Hematopoietic multipotent progenitor cell treated with erythropoietin and hydrocortisone succinate and interleukin-3 and kit ligand, for 4 days (in vitro differentiated cells): ENCODE measurements at regions not wholly inside any gene's neighbourhood (a gene's known extent, or its start where the extent isn't known, plus 50 kb on each side); places are given as distances from the start of the nearest gene placed in this dataset.
A peak's percentile ranks its signal among the peaks of the same experiment; 100 is the strongest.
"Not testable (repeated sequence)": the region's sequence is repeated elsewhere in the genome, so short reads cannot be mapped to it uniquely, and the experiment has no call there.

Experiments
- DNase-seq: peaks from one replicate; pipeline ENCODE4 v3.0.0-alpha.2; 2015

DNA sequence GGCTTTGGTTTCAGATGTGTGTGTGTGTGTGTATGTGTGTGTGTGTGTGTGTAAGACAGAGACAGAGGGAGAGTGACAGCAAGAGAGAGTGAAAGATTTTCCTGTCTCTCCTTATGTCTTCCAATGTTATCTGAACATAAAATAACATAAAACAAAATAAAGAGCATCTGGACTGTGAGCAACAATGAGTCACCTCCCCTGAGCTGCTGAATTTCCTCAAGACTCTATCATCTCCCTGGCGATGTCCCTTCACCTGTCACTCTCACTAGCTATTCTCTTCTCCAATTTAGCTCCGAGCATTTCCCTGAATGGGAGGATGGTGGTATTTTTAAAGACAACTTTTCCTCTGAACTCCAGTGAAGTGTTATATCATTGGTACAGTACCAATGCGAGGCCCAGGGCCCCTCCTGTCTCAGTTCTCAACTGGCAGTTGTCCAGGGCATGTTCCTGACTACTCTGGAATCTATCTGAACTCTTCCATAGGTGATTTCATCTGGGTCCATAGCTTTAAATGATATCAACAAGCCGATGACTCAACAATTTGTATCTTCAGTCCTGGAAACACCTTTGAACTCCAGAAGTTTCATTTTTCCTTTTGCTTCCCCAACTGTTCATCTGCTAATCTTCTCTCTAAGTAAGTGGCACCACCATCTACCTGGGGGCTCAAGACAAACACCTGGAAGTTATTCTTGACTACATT lies 195.0 kb upstream of the CLNK start:
- no peak for DNase-seq

DNA sequence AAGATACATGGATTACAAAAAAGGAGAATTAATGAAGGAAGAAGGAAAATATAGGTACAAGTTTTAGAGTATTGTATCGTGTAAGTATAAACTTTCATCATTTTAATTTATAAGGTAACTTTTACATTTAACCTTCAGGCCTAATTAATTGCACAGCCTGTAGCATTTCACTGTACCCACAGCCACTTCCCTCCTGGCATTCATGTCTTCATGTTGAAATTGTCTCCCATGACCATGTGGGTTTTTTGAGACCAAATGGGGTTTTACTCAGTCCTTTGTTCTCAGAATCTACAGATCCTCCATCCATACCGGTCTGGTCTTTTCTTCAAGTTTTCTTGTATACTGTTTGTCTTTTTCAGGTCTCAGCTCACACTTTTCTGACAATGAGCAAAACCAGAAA lies 194.3 kb upstream of the CLNK start:
- DNase-seq, result no peak

DNA sequence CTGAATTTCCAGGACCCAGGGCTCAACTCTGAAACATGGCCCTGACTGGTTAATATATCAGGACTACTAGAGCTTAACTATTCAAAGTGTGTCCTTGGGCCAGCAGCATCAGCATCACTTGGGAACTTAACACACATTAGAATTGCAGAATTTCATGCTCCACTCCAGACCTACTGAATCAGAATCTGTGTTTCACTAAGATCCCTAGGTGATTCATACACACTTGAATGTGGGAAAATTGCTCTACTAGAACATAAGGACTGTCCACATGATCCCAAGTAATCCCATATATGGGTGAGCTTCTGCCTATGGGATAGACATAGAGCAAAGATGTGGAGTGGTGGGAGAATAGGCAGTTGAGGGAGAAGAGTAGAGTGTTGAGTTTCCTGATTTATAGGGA lies 192.5 kb upstream of the CLNK start:
- DNase-seq, result no peak

DNA sequence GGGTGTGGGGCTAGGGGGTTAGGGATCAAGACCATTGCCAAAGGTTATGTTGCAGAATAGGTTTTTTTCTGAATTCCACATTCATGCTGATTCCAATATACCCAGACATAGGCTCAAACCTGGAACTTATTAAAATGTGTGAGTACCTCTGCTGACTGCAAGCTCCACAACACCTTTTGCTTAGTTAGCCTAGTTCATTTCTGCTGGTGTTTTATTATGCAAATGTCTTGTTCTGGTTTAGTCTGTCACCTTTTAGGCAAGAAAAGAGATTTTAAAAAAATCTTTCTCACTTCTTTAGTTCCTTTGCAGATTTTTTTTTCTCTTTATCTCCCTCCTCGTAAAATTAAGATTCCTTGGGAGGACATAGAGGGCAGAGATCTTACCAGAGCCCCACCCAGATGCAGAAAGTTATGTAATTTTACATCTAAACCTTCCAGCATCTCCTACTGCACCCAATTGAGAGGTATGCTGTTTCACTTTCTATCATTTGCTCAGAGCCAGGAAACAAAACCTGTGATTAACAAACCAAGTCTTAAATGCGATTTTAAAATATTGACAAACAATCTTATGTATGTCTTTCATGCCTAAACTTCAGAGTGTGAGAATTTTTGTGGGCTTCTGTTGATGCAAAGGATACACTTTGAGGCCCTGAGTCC lies 190.7 kb upstream of the CLNK start:
- DNase-seq, result no peak

DNA sequence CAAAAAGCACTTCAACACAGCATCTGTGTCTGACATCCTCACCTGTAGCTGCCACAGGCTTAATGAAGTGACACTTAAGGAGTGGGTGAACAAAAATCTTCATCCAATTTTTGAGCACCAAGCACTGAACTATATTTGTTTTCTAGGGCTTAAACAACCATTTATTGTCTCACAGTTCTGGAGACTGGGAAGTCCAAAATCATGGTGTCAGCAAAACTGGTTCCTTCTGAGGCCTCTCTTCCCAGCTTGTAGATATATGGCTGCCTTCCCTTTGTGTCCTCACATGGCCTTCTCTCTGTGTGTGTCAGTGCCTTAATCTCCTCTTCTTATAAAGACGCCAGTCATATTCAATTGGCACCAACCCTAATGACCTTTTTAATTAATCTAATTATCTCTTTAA lies 189.2 kb upstream of the CLNK start:
- no peak for DNase-seq

DNA sequence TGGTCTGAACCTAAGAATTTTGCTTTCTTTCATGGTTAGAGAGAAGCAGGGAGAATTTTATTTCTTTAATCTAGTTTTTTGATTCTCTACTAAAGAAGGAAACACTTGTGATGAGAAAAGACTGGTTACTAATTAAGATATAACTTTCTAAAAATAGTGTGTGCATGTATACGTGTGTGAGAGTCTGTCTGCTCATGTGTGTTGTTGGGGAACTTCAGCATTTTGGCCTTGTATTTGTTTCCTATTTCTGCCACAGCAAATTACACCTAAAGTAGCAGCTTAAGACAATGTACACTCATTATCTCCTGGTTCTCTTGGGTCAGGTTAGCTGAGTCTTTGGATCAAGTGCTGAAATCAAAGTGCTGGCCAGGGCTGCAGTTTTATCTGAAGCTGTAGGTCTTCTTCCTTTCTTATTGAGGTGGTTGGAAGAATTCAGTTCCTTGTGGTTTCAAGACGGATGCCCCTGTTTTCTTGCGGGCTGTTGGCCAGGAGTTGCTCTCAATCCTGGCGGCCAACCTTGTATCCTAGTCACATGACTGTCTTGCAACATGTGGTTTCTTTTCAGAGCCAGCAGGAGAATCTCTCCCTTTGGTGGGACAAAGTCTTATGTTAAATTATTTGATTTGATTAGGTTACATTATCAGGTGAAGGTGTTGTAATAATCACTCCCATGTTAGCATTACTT lies 188.4 kb upstream of the CLNK start:
- DNase-seq, result peak; percentile 49

DNA sequence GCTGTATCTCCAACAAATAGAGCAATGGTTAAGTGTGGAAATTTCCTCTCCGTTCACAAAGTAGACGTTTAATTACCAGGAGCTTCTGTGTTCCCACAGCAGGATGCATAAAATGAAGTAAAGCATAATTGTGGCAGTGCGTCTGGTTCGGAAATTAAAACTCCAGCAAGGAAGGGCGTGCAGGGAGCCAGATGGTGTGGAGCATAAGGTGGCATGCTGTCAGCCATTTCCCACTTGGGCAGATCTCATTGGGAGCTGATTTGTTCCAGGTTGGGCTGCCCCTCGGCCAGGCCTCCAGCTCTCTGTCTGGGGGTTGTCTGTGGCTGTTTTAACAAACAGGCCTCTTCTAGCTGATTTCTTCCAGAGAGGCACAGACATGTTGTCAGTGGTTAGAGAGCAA lies 182.1 kb upstream of the CLNK start:
- no peak for DNase-seq

DNA sequence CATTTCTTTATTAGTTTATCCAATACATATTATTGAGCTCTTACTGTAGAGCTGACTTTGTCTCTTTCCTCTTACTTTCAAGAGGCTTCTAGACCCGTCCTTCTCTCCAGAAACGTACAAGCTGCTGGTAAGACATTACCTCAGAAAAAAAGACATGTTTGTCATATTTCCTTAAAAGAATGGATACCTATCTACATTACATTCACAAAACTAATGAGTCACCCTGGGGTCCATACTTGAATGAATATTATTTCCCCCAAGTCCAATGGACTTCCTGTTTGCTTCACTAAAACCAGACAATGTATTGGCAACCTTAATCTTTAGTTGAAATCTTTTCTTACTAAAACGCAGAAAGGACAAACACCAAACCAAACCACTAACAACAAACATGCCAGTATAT lies 176.5 kb upstream of the CLNK start:
- peak; percentile 17 for DNase-seq

DNA sequence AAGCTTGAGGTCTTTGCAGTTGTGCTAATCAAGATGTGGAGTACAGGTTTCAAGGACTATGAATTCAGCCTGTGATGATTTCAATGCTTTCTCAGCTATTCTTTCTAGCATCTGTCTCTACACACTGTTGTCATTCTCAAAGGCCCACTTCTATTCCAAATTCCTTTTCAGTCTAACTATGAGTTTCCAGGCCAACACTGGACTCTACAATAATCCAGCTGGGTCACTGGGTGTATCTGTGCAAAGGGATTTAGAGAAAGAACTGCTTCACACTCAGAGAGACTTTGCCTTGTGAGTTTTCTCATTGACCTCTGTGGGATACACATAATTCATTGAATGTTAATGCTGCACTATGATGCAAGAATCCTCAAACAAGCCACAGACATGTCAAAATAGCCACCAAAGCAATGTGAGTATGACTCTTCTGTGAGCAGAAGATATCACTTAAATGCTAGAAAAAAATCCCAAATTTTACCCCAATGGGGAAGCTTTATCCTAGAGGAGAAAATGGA lies 171.8 kb upstream of the CLNK start:
- DNase-seq, result no peak

DNA sequence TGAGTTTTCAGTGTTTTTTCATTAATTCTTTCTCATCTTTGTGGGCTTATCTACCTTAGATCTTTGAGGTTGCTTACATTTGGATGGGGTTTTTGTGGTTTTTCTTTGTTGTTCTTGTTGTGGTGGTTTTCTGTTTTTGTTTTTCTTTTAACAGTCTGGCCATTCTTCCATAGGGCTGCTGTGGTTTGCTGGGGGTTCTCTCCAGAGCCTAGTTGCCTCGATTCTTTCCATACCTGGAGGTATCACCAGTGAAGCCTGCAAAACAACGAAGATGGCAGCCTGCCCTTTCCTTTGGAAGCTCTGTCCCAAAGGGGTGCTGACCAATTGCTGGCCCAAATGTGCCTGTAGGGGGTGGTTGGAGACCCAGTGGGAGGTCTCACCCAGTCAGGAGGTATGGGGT lies 168.6 kb upstream of the CLNK start:
- DNase-seq, result no peak

DNA sequence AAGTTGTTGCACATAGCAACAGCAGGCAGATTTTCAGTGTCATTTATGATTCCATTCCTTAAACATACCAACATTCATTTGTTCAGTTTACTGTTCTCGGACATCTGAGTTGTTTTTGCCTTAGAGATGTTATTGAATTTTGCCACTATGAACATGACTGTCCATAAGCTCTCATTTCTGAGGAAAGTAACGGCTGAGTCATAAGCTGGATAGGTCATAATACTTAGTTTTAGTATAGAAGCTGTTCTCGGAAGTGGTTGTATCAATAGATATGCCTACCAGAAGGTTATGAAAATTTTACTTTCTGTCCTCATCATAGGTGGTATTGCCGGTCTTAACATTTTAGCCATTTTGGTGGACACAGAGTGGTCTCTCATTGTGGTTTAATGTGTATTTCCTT lies 157.1 kb upstream of the CLNK start:
- DNase-seq, result no peak

DNA sequence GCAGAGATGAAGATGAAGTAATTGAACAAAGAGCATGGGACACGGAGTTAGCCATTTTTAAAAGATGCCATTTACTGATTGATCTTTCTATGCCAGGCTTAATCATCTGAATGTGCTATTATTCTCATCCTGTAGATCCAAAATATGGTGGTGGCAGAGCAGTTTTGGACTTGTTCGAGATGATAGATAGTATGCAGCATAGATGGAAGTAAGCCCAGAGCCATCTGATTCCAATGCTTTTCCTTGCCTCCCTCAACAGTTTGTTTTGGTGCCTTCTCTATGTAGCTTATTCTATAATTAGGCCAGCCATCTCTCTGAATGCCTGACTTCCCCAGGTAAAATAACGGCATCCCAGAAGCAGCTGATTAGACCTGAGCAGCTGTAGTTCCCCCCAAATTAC lies 152.6 kb upstream of the CLNK start:
- no peak for DNase-seq

DNA sequence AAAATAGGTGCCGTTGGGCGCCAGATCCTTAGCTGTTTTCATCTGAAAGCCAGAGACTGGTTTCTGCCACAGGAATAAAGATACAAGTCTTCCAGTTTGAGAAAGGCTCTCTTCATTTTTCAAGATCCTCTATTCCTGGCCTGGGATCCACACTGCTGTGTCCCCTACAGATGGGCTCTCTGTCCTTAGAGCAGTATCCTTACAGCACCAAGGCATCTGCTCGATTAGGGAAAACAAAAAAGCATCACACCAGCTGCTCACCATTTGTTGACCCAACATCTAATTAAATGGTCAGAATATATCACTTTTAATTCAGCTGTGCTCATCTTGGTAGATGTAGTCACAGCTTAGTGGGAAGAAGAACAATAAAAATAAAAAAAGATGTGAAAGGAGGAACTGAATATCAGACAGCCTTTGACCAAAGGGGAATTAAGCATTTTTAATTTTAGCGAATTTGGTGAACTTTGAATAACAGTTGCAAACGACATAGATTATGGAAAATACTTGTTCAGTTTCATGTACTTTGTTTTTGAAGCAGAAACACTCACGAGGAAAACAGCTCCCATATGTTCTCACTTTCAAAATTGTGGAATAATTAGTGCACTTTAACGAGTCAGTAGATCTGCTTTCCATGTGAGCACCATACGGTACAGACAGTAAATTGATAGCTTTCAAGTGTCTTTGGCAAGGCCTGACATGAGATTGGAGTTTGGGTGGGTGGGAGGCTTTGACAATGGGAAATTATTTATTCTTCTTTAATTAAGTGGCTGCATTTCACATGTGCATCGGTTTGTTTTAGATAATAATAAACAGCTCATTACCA lies 148.4 kb upstream of the CLNK start:
- no peak for DNase-seq

DNA sequence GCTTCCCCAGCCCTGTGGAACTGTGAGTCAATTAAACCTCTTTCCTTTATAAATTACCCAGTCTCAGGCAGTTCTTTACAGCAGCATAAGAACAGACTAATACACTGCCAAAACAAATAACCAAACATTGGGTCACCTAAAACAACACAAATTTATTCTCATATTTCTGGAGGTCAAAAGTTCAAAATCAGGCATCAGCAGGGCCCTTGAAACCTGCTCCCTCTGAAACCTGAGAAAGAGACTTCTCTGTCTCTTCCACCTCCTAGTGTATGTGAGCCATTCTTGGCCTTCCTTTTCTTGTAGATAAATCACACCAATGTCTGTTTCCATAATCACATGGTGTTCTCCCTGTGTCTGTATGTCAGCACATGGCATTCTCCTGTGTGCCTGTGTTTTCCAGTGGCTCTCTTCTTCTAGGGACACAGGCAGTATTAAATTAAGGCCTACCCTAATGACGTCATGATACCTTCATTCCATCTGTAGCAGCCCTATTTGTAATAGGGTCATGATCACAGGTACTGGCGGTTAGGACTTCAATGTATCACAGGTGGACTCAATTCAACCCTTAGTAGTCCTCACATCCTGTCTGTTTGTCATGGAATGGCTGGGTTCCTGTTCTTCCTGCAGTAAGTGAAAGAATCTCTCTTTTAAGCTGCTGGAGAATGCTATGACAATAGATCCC lies 147.3 kb upstream of the CLNK start:
- no peak for DNase-seq

DNA sequence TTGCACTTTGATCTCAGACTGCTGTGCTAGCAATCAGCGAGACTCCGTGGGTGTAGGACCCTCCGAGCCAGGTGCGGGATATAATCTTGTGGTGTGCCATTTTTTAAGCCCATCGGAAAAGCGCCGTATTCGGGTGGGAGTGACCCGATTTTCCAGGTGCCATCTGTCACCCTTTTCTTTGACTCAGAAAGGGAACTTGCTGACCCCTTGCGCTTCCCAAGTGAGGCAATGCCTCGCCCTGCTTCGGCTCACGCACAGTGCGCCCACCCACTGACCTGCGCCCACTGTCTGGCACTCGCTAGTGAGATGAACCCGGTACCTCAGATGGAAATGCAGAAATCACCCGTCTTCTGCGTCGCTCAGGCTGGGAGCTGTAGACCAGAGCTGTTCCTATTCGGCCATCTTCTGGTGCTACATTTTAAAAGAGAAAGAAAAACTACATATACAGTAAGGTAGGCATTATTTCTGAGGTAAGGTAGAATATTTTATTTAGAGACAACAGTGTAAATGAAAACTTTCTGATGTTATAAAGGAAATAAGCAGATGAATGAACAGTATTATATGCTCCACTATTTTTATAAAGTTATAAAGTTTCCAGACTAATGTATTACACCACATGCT lies 144.5 kb upstream of the CLNK start:
- DNase-seq, result not testable (repeated sequence)

DNA sequence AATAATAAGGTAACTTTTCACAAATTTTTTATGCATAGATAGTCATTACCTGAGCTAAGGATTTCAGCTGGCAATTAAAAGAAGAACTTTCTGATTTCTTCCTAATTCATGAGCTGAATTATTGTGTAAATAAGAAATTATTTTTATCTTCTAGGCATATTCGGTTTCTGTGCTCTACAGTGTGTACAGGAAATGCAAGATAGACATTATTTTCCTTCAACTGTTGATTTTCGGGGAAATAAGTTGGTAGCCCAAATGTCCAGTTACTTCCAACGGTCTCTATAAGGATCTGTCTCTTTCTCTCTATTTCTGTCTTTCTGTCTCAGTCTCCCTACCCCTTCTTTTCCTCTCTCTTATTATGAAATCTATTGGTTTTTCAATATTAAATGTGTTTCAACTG lies 137.3 kb upstream of the CLNK start:
- DNase-seq, result no peak

DNA sequence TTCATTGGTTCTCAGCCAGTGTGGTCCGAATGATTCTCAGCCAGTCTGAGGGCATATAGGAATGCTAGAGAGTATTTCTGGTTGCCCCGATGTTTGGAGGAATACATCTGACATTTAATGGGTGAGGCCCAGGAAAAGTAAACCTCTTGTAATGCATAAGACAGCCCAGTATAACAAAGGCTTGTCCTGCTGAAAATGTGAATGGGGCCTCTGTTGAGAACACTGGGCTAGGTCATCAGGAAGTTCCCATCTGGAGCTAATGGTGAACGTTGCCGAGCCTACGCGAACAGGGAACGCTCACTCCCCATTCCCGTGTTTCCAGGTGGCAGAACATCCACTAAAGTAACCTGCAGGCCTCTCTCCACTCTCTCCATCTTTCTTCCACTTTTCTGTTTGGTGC lies 132.0 kb upstream of the CLNK start:
- DNase-seq, result no peak

DNA sequence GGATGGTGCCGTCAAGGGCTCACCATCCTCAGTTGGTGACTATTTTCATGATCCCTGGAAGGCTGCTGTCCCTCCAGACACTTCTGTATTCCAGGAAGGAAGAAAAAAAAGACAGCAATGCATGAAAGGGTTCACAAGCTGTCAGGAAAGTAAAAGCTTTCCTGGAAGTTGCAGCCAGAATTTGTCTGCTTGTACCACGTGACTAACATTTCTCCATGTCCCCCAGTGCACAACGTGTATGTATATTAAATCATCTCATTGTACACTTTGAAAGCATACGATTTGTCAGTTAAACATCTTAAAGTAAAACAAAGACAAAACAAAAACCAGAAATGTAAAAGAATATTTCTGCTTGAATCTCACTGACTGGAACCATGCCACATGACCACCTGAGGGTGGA lies 127.4 kb upstream of the CLNK start:
- DNase-seq, result no peak

DNA sequence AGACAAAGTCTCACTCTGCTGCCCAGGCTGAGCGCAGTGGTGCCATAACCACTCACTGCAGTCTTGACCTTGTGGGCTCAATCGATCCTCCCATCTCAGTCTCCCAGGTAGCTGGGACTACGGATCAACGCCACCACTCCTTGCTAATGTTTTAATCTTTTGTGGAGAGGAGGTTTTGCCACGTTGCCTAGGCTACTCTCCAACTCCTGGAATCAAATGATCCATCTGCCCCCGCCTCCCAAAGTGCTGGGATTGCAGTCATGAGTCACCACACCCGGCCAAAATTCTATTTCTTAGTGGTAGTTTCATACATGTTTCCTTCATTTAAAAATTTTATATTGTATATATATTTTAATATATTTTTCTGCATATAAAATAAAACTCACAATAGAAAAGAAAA lies 125.8 kb upstream of the CLNK start:
- no peak for DNase-seq

DNA sequence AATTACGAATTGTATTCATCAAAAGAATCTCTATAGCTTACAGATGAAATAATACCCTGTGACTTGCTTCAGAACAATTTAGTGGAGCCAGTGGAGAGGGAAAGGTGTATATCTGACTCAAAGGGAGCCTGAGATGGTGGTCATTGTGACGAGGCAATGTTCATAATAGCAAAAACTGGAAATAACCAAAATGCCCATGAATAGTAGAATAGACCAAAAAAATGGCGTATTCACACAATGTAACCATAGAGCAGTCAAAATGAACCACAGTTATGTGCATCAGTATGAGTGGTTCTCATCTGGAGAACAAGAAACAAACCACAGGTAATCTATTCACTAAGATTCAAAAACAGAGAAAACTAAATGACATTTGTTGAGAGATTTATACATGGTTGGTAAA lies 125.3 kb upstream of the CLNK start:
- no peak for DNase-seq

DNA sequence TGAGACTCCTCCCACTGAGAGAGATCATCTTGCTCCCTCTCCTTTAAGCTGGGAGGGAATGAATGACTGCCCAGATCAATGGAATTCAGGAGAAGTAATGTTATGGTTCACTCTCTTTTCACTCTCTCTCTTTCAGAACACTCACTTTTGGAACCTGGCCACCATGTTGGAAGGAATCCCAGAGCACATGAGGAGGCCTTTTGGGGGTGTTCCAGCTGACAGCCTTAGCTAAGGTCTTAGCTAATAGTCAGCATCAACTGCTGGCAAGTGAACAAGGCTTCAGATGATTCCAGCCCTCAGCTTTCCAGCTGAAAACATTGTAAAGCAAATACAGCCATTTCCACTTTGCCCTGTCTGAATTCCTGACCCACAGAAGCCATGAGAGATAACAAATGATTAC lies 124.0 kb upstream of the CLNK start:
- DNase-seq, result no peak

DNA sequence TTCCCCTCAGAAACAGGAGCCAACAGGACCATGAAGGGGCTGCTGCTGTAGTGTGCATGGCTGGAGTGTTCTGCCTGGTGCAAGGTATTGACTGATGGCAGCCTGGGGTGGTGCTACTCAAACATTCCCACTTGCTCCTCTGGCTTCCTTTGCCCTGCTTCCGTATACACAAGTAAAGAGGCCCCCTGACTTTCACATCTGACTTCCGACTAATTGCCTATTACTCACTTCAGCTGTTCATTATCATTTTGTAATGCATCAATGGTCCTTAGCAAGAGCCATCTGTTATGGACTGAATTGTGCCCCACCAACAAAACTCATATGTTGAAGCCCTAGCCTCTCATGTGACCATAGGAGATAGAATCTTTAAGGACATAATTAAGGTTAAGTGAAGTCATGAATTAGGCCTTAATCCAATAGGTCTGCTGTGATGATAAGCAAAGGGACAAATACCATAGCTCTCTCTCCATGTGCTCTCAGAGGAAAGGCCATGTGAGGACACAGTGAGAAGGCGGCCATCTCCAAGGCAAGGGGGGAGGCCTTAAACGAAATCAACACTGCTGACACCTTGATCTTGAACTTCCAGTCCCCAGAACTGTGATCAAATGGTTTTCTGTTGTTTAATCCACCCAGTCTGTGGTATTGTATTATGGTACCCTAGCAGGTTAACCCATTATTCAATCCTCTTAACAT lies 122.5 kb upstream of the CLNK start:
- no peak for DNase-seq
